Uterus (tissue), 3 donors: ENCODE measurements at regions not wholly inside any gene's neighbourhood (a gene's known extent, or its start where the extent isn't known, plus 50 kb on each side); places are given as distances from the start of the nearest gene placed in this dataset.

Experiments
- DNase-seq, 2 donors: peaks; one replicate each; pipeline ENCODE4 v3.0.0-alpha.2; 2019 to 2020
- H3K27ac ChIP-seq, 2 donors: fragments of 200-600 bp; sonication (generic); 1 replicate in 1 of 2; 2 replicates in 1 of 2; pipeline ENCODE4 v1.5.1; 2016 to 2018
- H3K27me3 ChIP-seq, 2 donors: fragments of 200-600 bp; sonication (generic); one replicate each; pipeline ENCODE4 v1.5.1; 2018 to 2019; ENCODE audit warnings: control low read depth in 1 of 2
- H3K36me3 ChIP-seq, 2 donors: fragments of 200-600 bp; sonication (generic); one replicate each; pipeline ENCODE4 v1.5.1; 2019; ENCODE audit warnings: control low read depth in 1 of 2
- H3K4me1 ChIP-seq, 2 donors: fragments of 200-600 bp; sonication (generic); one replicate each; pipeline ENCODE4 v1.5.1; 2018 to 2019; ENCODE audit warnings: control low read depth in 1 of 2
- H3K4me3 ChIP-seq, 2 donors: fragments of 200-600 bp; sonication (generic); 1 replicate in 1 of 2; 2 replicates in 1 of 2; pipeline ENCODE4 v1.5.1; 2018 to 2019; ENCODE audit warnings: mild to moderate bottlenecking in 1 of 2
- H3K9me3 ChIP-seq, 2 donors: fragments of 200-600 bp; sonication (generic); one replicate each; pipeline ENCODE4 v1.5.1; 2019; ENCODE audit warnings: control low read depth in 1 of 2
- POLR2A ChIP-seq, 2 donors: fragments of 450-650 bp; IDR thresholded peaks; one replicate each; pipeline ENCODE4 v1.6.1; 2016; ENCODE audit warnings: antibody characterized with exemption in 2 of 2, mild to moderate bottlenecking in 1 of 2, moderate library complexity in 1 of 2
- intact Hi-C: fragments of 100-400 bp; cut with DNase I; formaldehyde crosslinking; loops from one replicate; pipeline ENCODE4 v1.15.1; 2023; ENCODE audit warnings: low total_unique reads
- TF ChIP-seq, protein P1 (sequence below), 4 experiments: fragments of 200-600 bp in 2 of 4; fragments of 450-650 bp in 2 of 4; sonication (generic) in 2 of 4; IDR thresholded peaks; one replicate each; pipeline ENCODE4 v1.5.1; 2016 to 2019; ENCODE audit warnings: antibody characterized with exemption in 4 of 4, mild to moderate bottlenecking in 2 of 4, moderate library complexity in 1 of 4
- donor health status: DM: yes; HTN: yes; CAD: no.

DNA sequence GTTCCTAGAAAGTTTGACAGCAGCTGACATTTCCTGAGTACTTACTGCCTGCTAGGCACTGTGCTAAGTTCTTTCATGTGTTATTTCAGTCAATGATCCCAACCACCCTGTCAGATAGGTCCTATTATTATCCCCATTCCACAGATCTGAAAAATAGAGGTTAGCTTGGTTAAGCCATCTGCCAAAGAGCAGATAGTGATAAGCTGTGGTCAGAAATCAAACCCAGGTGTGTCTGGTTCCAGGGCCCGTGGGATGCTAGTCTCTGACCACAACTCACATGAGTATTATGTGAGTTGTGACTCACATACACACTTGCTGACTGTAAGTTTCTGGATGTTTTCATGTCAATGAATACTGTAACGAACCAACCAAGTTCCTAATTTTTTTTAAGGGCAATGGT is 132.0 kb upstream of the APCDD1 start:
- Histone ChIP-seq H3K9me3 (no peaks in the 10 kb centered on the region), H3K4me3 (no peak overlapping the region), H3K27me3 (no peaks in the 10 kb centered on the region), H3K4me1 (no peaks in the 10 kb centered on the region), H3K36me3 (no peaks in the 10 kb centered on the region), H3K27ac (no peak overlapping the region)
- no peak for DNase-seq
- TF ChIP-seq, protein P1, sequence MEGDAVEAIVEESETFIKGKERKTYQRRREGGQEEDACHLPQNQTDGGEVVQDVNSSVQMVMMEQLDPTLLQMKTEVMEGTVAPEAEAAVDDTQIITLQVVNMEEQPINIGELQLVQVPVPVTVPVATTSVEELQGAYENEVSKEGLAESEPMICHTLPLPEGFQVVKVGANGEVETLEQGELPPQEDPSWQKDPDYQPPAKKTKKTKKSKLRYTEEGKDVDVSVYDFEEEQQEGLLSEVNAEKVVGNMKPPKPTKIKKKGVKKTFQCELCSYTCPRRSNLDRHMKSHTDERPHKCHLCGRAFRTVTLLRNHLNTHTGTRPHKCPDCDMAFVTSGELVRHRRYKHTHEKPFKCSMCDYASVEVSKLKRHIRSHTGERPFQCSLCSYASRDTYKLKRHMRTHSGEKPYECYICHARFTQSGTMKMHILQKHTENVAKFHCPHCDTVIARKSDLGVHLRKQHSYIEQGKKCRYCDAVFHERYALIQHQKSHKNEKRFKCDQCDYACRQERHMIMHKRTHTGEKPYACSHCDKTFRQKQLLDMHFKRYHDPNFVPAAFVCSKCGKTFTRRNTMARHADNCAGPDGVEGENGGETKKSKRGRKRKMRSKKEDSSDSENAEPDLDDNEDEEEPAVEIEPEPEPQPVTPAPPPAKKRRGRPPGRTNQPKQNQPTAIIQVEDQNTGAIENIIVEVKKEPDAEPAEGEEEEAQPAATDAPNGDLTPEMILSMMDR (IDR thresholded peaks at IDR 0.05) = no peak
- no peak for TF ChIP-seq POLR2A (IDR thresholded peaks at IDR 0.05)
- intact Hi-C loops = no loop called here

DNA sequence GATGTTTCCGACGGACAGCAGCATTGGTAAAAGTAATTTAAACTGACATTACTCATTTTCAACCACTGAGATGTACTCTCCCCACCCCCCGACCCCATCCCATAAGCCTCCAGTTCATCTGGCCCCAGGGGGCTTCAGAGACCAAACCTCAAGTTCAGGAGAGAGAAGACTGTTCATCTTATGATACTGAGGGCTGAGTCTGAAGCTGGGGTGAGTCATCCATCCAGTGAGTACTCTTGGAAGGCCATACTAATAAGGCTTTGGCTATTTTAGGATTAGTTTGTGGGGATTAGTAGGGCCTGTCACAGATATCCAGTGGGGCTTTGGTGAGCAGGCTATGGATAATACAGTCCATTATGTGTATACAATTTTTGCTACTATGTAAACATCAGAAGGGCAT is 125.3 kb upstream of the APCDD1 start:
- H3K4me1 ChIP-seq = no peaks in the 10 kb centered on the region
- no peak overlapping the region for H3K4me3 ChIP-seq
- intact Hi-C loops = no loop called here
- H3K27ac ChIP-seq = no peak overlapping the region
- no peak for DNase-seq
- H3K36me3 ChIP-seq = no peaks in the 10 kb centered on the region
- no peak for TF ChIP-seq POLR2A (IDR thresholded peaks at IDR 0.05)
- TF ChIP-seq, protein P1 (IDR thresholded peaks at IDR 0.05) = no peak
- H3K27me3 ChIP-seq = no peaks in the 10 kb centered on the region
- no peaks in the 10 kb centered on the region for H3K9me3 ChIP-seq

DNA sequence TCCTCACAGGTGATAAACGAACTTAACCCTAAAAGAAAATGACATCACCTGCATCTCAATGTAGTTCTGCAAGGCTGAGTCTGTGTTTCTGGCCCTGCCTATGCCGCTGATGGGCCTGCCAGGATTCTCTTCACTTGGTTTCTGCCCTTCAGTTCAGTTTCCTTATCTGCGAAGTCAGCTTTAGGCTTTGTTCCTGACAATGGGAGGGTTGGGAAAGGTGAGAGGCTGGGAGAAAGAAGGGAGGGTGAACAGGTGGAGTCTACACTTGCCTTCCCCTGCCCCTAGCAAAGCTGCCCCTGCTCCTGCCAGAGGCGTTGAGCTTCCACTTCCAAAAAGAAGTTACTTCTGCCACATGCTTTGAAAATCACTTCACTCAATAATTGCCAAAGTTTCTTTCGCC is 124.0 kb upstream of the APCDD1 start:
- H3K27me3 ChIP-seq = no peaks in the 10 kb centered on the region
- no peaks in the 10 kb centered on the region for H3K4me1 ChIP-seq
- TF ChIP-seq, protein P1 (IDR thresholded peaks at IDR 0.05) = no peak
- TF ChIP-seq POLR2A (IDR thresholded peaks at IDR 0.05) = no peak
- intact Hi-C loops = no loop called here
- H3K27ac ChIP-seq = no peak overlapping the region
- no peaks in the 10 kb centered on the region for H3K9me3 ChIP-seq
- H3K4me3 ChIP-seq = no peak overlapping the region
- no peaks in the 10 kb centered on the region for H3K36me3 ChIP-seq
- no peak for DNase-seq

DNA sequence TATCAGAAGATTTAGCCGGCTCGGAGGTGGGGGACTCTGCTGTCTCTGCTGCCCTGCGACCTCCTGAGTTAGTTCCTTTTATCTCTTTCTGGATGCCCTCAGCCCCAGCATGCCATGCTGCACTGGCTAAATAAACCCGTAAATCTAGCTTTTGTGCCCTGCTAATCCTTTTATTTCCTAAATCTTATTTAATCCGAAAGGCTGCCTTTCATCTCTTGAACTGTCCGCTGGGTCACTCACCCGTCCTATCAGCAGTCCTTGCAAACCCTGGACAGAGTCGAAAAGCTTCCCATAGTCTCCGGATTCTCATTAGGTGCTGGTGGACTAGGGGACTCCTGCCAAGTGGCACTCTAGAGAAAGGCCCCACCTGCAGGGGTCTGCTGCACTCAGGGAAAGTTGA is 122.0 kb upstream of the APCDD1 start:
- Histone ChIP-seq H3K4me1 (no peaks in the 10 kb centered on the region), H3K4me3 (no peak overlapping the region), H3K27me3 (no peaks in the 10 kb centered on the region), H3K36me3 (no peaks in the 10 kb centered on the region), H3K27ac (no peak overlapping the region), H3K9me3 (no peaks in the 10 kb centered on the region)
- intact Hi-C loops = no loop called here
- TF ChIP-seq POLR2A (IDR thresholded peaks at IDR 0.05) = no peak
- TF ChIP-seq, protein P1 (IDR thresholded peaks at IDR 0.05) = no peak
- DNase-seq = no peak

DNA sequence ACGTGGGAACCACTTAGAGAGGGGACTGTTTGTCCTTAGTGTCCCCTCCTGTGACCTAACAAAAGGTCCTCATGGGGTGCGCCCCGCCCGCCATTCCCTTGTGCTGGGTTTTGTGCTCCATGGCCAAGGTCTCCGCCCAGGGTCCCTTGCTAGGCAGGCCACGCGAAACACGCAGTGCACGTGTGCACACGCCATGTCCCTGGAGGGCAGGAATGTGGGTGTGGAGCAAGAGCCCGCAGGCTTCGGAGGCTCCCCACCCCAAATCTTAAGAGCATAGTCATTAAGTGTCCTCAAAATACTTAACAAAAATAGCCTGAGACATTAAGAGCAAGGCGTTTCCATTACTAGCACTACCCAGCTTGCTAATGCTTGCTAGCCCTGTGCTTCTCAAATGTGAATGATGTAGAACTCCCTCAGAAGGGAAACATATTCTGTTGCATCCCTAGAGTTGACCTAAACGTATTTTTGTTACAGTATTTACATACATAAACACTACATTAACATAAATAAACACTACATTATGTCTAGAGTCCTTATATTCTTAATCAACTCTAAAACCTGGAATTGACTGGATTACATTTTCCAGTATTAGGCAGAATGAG is 117.6 kb upstream of the APCDD1 start:
- Histone ChIP-seq H3K9me3 (no peaks in the 10 kb centered on the region), H3K4me3 (no peak overlapping the region), H3K36me3 (no peaks in the 10 kb centered on the region), H3K4me1 (no peaks in the 10 kb centered on the region), H3K27me3 (no peaks in the 10 kb centered on the region), H3K27ac (no peak overlapping the region)
- no peak for TF ChIP-seq POLR2A (IDR thresholded peaks at IDR 0.05)
- TF ChIP-seq, protein P1 (IDR thresholded peaks at IDR 0.05) = no peak
- intact Hi-C loops = no loop called here
- no peak for DNase-seq
